HuH-7 (cell line): ENCODE measurements at regions not wholly inside any gene's neighbourhood (a gene's known extent, or its start where the extent isn't known, plus 50 kb on each side); places are given as distances from the start of the nearest gene placed in this dataset.

Experiments
- DNase-seq: peaks from one replicate; pipeline ENCODE4 v3.0.0; 2011; ENCODE audit warnings: low spot score

DNA sequence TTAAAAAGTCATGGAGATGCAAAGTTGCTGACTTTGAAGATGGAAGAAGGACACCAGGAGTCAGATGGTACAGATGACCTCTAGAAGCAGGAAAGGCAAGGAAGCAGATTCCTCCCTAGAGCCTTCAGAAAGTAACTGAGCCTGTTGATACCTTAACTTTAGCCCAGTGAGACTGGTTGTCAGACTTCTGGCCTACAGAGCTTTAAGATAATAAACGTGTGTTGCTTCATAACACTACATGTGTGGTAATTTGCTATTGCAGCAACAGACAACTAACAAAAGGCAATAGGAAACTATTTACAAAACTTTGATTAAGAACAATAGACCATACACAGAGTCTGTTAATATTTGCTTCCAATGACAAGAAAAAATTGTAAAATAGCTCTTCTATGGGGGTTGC lies 102.0 kb upstream of the USP38 start:
- no peak for DNase-seq

DNA sequence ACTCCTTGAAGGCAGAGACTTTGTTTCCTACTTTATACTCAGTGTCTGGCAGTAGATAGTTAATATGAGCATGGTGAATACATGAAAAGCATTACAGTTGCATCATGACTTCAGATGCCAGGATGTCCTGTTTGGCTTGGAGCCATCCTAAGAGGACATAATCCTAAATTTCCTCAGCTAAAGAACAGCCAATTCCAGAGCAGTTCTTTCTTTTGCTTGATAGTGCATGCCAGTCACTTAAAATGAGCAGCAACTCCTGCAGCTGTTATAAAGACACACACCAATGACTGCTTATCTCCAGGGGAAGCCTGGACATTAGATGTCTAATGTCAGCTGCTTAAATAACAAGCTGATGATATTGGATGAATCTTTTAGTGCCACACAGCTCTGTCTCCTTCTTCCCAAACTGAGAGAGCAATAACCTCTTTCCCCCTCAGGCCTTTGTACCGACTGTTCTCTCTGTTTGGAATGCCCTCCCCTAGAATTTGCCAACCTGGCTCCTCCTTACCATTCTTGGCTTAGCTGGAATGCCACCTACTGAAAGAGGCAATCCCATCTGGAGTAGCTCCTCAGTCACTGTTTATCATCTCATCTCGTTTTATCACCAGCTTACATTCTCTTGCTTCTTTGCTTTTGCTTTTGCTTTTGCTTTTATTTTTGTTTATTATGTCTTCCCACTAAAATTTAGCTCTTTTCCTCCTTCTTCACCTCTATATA lies 100.8 kb upstream of the USP38 start:
- DNase-seq, result no peak

GRCh38 chr4:143084566-143084965 lies 100.2 kb upstream of the USP38 start:
- no peak for DNase-seq

DNA sequence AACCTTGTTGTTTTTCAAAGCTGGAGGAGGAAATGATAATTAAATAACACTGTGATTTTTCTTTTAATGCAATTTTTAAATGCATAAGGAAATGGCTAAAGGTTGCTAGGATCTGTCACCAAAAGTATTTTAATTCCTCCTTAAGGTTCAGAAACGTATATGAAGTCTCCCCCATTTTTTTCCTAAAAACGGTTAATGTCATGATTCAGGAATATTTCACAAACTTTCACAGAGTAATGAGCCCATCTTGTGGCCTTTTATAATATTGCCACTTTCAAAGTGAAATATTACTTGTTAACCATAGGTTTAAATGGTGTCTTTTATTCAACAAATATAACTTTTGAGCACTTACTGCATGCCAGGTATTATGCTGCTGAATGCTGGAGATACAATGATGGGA lies 99.5 kb upstream of the USP38 start:
- no peak for DNase-seq

GRCh38 chr4:143085659-143086058 lies 99.1 kb upstream of the USP38 start:
- no peak for DNase-seq

DNA sequence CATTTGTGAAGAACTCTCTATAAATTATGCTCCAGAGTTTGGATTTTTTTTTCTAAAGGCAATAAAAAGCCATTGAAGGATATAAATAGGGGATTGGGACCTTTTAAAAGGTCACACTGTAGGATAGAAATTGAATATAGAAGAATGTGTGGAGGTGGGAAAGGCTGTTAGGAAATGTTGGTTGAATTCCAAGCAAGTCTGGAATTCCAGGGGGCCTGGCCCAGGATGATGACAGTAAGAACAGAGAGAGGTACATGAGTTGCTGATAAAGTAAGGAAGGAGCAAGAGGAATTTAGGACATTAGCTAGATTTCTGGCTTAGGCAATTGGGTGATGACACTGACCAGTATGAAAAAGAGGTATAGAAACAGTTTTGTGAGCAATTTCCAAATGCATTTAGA lies 95.4 kb upstream of the USP38 start:
- no peak for DNase-seq

GRCh38 chr4:143089847-143090246 lies 94.9 kb upstream of the USP38 start:
- no peak for DNase-seq

GRCh38 chr4:143091862-143092261 lies 92.9 kb upstream of the USP38 start:
- no peak for DNase-seq

DNA sequence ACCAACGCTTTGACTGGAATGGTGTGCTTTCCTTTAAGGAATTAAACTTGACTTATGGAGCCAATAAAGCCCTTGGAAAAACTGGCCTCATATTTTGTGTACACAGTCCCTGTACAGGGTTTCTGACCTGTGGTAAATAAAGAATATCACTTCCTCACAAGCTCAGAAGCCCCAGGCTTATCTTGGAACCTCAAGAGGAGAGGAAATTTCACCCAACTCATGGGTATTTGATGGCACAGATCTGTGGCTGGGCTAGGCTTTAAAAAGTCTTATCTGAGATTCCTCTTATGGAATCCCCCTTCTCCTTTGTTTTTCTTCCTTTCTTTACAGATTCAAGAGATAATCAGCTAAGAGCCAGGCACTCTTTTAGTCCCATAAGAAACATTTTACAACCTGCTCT lies 89.3 kb upstream of the USP38 start:
- DNase-seq, result no peak

DNA sequence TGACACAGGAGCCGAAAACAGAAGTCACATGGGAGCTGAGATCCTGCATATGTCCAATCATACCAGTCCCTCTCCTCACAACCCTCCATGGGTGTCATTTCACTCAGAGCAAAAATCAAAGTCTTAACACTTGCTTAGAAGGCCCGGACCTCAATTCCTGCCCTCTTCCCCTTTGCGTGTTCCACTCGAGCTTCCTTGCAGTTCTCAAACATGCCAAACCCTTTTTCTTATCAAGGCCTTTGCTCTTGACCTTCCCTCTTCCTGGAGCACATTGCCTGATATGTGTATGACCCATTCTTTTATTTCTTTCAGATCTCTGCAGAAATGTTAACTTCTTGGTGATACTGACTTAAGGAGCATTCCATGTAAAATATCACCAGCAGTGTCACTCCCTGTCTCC lies 87.0 kb upstream of the USP38 start:
- no peak for DNase-seq

DNA sequence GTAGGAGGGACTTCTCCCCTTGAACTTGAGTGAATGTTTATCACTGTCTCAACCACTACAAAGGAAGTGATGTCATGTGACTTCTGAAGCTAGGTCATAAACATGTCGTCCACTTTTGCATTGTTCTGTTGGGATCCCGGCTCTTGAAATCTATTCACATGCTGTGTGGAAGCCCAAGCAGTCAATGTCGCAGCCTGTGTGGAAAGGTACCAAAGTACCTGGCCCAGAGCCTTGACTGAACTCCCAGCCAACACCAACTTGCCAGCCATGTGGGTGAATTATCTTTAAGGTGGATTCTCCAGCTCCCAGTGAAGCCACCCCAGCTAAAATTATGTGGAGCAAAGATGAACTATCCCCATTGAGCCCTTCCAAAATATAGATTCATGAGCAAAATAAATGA lies 85.0 kb upstream of the USP38 start:
- peak; percentile 2 for DNase-seq

DNA sequence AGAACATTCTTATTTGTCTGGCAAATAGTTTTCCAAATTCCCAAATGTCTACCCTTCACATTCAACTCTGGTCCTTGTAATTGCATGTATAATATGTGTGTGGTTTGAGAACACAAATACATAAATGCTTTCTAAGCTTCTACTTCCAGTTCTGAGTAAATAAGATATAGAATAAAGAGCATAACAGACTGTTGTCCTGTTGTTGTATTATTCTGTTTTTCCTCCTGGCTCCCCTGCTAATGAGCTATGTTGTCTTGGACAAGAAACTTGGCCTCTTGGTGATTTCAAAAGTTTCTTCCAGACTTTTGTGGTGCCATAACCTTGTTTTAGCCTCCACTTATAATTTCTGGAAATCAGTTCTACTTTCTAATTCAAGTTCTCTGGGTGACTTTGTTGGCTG lies 75.3 kb upstream of the USP38 start:
- DNase-seq, result no peak

GRCh38 chr4:143118663-143119062 lies 66.1 kb upstream of the USP38 start:
- no peak for DNase-seq

DNA sequence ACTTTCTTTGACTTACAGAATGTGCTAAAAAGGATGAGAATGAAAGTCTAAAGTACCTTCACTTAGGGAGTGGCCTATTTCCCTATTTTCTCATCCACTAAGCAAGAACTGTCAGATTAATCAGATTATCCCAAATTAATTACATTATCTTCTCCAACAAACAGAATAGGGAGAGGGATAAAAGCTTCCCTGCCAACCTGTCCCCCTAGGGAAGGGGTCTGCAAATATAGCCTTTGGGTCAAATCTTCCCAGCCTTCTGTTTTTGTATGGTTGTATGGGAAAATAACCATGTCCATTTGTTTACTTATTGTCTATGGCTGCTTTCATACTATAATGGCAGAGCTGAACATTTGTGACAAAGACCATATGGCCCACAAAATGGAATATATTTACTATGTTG lies 57.1 kb upstream of the USP38 start:
- DNase-seq, result no peak

GRCh38 chr4:143133977-143134376 lies 50.7 kb upstream of the USP38 start:
- DNase-seq, result no peak
